Peyer's patch (tissue), 4 donors: ENCODE measurements at regions not wholly inside any gene's neighbourhood (a gene's known extent, or its start where the extent isn't known, plus 50 kb on each side); places are given as distances from the start of the nearest gene placed in this dataset.

Source experiments
- POLR2A ChIP-seq, 2 donors: fragments of 450-650 bp; IDR thresholded peaks; one replicate each; pipeline ENCODE4 v1.5.1; 2017; ENCODE audit warnings: antibody characterized with exemption in 2 of 2, mild to moderate bottlenecking in 2 of 2, moderate library complexity in 2 of 2
- TF ChIP-seq, protein P1 (sequence below), 6 experiments: fragments of 450-650 bp in 4 of 6; fragments of 200-600 bp in 2 of 6; sonication (generic) in 1 of 6; IDR thresholded peaks; one replicate each; pipeline ENCODE4 v1.5.1; 2017 to 2019; ENCODE audit warnings: antibody characterized with exemption in 6 of 6, mild to moderate bottlenecking in 3 of 6, moderate library complexity in 1 of 6

DNA sequence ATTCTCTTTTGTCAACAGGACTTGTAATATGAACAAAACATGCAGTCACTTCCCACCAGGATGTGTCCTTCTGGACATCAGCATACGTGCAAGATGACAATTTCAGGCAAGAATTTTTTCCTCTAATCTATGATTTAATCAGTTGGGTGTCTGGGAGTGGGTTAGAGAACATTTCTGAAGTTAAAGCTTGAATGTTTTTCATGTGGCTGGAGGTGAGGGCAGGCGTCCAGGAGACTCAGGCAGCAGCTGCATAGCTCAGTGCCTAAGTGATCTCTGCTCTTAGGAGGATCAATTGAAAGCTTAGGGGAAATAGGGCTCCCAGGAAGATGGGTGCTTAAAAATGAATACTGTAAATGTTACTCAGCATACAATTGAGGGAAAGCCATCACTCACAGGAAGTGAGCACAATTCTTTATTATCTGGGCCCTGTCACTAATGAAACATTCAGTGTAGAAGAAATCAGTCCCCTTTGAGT, 457.6 kb upstream of the KLF6 start:
- TF ChIP-seq, protein P1, sequence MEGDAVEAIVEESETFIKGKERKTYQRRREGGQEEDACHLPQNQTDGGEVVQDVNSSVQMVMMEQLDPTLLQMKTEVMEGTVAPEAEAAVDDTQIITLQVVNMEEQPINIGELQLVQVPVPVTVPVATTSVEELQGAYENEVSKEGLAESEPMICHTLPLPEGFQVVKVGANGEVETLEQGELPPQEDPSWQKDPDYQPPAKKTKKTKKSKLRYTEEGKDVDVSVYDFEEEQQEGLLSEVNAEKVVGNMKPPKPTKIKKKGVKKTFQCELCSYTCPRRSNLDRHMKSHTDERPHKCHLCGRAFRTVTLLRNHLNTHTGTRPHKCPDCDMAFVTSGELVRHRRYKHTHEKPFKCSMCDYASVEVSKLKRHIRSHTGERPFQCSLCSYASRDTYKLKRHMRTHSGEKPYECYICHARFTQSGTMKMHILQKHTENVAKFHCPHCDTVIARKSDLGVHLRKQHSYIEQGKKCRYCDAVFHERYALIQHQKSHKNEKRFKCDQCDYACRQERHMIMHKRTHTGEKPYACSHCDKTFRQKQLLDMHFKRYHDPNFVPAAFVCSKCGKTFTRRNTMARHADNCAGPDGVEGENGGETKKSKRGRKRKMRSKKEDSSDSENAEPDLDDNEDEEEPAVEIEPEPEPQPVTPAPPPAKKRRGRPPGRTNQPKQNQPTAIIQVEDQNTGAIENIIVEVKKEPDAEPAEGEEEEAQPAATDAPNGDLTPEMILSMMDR (IDR thresholded peaks at IDR 0.05), result no peak
- TF ChIP-seq POLR2A (IDR thresholded peaks at IDR 0.05), result no peak
